GM20000 (cell line): ENCODE measurements at regions not wholly inside any gene's neighbourhood (a gene's known extent, or its start where the extent isn't known, plus 50 kb on each side); places are given as distances from the start of the nearest gene placed in this dataset.

Experiments used
- DNase-seq: peaks from one replicate; pipeline ENCODE4 v3.0.0; 2012; ENCODE audit warnings: low spot score
- TF ChIP-seq, protein P1 (sequence below): IDR thresholded peaks from 2 replicates; pipeline ENCODE4 v1.5.1; 2012; ENCODE audit warnings: mild to moderate bottlenecking, control low read depth; ENCODE audit errors: extremely low read depth, missing control alignments

DNA sequence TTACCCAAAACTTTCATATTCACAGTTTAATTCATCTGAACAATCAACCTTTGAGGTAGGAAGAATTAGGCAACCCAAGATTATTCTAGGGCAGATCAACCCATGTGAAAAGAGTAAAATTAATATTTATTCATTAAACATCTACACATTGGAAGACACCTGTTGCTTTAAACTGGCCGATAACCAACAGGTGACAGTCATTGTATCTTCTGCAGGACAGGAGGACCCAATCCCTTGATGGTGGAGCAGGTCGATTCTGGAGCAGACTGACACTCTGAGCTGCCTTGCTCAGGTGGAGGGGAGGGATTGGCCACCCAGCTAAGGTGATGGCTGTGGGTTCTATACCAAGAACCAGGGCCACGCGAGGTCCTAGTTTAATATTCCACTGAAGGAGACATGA is 230.3 kb downstream of the OSR1 start:
- DNase-seq: no peak
- TF ChIP-seq, protein P1, sequence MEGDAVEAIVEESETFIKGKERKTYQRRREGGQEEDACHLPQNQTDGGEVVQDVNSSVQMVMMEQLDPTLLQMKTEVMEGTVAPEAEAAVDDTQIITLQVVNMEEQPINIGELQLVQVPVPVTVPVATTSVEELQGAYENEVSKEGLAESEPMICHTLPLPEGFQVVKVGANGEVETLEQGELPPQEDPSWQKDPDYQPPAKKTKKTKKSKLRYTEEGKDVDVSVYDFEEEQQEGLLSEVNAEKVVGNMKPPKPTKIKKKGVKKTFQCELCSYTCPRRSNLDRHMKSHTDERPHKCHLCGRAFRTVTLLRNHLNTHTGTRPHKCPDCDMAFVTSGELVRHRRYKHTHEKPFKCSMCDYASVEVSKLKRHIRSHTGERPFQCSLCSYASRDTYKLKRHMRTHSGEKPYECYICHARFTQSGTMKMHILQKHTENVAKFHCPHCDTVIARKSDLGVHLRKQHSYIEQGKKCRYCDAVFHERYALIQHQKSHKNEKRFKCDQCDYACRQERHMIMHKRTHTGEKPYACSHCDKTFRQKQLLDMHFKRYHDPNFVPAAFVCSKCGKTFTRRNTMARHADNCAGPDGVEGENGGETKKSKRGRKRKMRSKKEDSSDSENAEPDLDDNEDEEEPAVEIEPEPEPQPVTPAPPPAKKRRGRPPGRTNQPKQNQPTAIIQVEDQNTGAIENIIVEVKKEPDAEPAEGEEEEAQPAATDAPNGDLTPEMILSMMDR: no peak

DNA sequence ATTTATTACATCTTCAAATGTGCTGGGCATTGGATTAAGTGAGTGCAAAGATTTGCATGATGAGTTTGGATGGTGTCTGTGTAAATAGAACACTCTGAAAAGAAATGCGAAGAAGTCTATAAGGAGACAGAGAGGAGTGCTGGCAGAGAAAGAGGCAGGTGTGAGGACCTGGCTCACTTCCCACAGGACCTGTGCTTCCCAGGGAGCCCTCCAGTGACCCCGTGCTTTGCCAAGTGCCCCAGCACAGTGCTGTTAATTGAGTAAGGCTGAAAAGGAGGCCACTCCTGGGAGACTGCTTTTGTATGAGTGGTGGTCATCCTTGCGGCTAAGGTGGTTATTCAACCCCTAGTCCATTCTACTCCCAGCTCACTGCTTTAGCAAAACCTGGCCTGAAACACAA is 230.8 kb downstream of the OSR1 start:
- DNase-seq: no peak
- TF ChIP-seq, protein P1: no peak

DNA sequence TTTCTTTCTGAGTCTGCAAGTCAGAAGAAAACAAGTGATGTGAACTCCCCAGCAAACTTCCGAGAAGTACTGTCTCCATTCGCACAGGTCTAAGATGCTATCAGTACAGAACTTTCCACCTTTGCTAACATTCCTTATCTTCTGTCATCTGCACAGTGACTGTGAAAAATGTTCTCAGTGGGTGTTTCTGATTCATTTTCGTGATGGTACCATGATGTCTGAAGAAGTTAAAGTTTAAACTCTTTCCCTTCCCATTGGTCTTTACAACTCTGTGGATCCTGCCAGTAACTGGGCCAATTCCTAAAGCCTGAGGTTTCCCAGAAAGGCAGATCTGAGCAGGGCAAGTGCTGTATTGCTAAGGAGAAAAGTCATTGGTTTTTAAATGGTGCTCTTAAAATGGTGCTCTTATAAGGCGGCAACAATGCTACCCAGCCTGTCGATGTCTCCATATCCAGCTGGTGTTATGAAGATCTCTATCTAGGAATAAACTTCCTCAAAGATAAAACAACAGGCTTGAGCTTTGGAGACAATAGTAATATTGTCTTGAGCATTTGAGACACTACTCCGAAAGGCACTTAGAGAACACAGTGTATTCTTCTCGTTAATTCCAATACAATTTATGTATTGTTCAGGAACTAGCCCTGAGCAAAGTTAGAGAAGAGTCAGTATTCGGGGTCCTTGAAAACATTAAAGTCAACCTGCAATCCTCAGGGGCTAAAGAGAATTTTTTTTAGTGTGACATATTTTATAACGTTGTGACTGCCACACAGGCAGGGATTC is 232.3 kb downstream of the OSR1 start:
- TF ChIP-seq, protein P1: no peak
- DNase-seq: no peak

DNA sequence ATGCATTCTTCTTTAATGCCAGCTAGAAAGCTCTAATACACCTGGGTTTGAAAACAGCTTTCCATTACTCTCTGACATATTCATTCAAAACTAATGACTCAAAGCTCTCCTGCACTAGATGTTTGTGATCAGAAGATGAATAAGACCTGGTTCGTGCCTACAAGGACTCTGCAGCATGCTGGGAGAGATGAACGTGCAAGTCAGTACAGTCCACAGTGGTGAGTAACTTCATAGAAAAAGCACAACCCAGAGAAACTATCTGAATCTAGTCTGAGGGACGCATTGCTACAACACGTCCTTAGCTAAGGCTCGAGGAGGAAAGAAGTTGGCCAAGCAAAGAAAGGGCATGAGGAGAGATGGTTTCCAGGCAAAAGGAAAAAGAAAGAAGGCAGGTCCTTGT is 234.3 kb downstream of the OSR1 start:
- TF ChIP-seq, protein P1: no peak
- no peak for DNase-seq

DNA sequence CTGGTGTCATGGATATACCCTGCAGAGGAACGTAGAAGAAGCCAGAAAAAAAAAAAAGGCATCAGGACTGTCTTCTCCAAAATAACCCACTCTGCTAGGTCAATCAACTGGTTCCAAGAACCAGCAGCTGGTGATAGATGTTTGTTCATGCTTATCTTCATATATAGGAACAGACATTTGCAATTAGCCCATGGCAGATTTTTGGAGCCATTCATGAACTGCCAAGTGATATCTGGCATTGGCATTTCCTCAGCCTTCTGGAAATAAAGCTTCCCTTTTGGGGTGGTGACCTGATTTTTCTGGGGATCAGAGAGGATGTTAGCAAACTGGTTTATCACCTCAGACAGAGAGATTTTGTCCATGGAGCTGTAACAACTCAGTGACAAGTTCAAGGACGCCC is 234.9 kb downstream of the OSR1 start:
- TF ChIP-seq, protein P1: no peak

DNA sequence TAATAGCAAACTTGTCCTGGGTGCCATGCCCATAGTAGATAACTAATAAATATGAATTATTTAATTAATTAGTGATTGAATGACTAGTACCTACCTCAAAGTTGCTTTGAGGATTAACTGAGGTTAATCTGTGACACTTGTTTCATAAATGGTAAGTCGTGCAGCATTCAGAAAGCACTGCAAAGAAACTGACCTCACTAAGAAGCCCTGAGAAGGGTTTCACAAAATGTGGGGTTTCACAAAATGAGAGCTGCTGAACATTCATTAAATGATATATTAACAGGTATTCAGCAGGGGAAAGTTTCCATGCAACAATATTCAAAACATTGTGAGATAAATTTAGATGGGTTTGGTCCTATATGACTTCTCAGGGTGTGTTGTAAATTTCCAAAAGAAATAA is 236.2 kb downstream of the OSR1 start:
- DNase-seq: no peak
- TF ChIP-seq, protein P1: no peak

More for the DNA sequence above, 234.9 kb downstream of the OSR1 start:
- DNase-seq: no peak

DNA sequence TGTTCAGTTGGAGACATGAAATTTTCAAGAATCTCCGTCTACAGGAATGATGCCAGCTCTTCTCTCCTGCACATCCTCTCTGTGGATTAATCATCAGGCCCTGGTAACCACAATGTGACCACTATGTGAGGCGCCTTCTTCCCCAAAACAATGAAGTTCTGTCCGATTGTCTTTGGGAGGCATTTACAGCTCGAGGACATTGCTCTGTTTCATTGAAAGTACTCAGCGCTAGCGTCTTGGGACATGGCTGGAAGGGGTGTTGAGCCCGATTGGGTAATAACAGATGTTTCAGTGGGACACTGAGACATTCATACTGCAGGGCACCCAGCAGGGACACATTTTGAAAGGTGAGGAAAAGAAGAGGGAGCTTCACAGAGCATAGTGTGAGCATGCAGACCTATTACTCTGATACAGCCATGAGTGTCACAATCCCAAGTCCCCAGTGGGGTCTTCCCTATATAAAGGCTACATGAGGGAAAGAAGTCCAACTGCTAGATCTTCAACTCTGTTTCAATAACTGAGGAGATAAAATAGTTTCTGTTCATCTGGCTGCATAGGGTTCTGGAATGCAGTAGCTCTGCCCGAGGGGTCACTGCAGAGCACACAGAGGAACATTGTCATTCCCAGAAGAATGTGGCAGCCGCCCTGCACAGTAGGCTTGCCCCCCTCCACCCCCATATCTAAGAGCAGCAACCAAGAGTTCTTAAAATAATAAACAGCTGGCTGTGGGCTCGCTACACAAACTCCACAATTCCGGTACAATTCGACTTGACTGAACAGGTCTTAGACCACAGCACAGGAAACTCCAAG is 237.3 kb downstream of the OSR1 start:
- TF ChIP-seq, protein P1: no peak
- no peak for DNase-seq
